Upper lobe of left lung (tissue), 6 donors: ENCODE measurements at regions not wholly inside any gene's neighbourhood (a gene's known extent, or its start where the extent isn't known, plus 50 kb on each side); places are given as distances from the start of the nearest gene placed in this dataset.

ENCODE experiments used
- ATAC-seq, 2 donors: fragments of 200-7000 bp; cut with Tn5 transposase; one replicate each; pipeline ENCODE4 v1.9.1; 2022; ENCODE audit warnings: mild to moderate bottlenecking in 2 of 2, moderate library complexity in 2 of 2; ENCODE audit not compliant: low FRiP score in 2 of 2
- DNase-seq, 2 donors: peaks; one replicate each; pipeline ENCODE4 v3.0.0-alpha.2; 2019 to 2020
- H3K27ac ChIP-seq, 4 donors: fragments of 200-600 bp; sonication (generic); one replicate each; pipeline ENCODE4 v1.5.1; 2016 to 2019
- H3K27me3 ChIP-seq, 4 donors: fragments of 200-600 bp; sonication (generic); one replicate each; pipeline ENCODE4 v1.5.1; 2017 to 2019
- H3K36me3 ChIP-seq, 4 donors: fragments of 200-600 bp; sonication (generic); one replicate each; pipeline ENCODE4 v1.5.1; 2016 to 2019
- H3K4me1 ChIP-seq, 4 donors: fragments of 200-600 bp; sonication (generic); one replicate each; pipeline ENCODE4 v1.5.1; 2018 to 2019
- H3K4me3 ChIP-seq, 4 donors: fragments of 200-600 bp; sonication (generic); one replicate each; pipeline ENCODE4 v1.5.1; 2017 to 2019; ENCODE audit warnings: mild to moderate bottlenecking in 2 of 4, moderate library complexity in 1 of 4
- H3K9me3 ChIP-seq, 4 donors: fragments of 200-600 bp; sonication (generic); one replicate each; pipeline ENCODE4 v1.5.1; 2018 to 2019
- CTCF ChIP-seq, 6 experiments: fragments of 450-650 bp in 4 of 6; fragments of 200-600 bp in 2 of 6; sonication (generic) in 2 of 6; IDR thresholded peaks; one replicate each; pipeline ENCODE4 v1.5.1; 2016 to 2019; ENCODE audit warnings: antibody characterized with exemption in 6 of 6
- EP300 ChIP-seq, 4 donors: sonication (generic); formaldehyde crosslinking; IDR thresholded peaks; one replicate each; pipeline ENCODE4 v1.5.1; 2017; ENCODE audit warnings: antibody characterized with exemption in 4 of 4, control low read depth in 2 of 4
- POLR2A ChIP-seq, 4 donors: fragments of 450-650 bp; IDR thresholded peaks; one replicate each; pipeline ENCODE4 v1.5.1; 2016 to 2017; ENCODE audit warnings: antibody characterized with exemption in 4 of 4, mild to moderate bottlenecking in 2 of 4
- POLR2AphosphoS5 ChIP-seq, 2 donors: sonication (generic); formaldehyde crosslinking; IDR thresholded peaks; one replicate each; pipeline ENCODE4 v1.5.1; 2017; ENCODE audit warnings: antibody characterized with exemption in 2 of 2
- WGBS, 2 donors: methylation state at CpG; one replicate each; pipeline ENCODE4 v1.1.5; 2017 to 2018; 5-methylcytosine and 5-hydroxymethylcytosine counted together
- donor health status: DM: no; HTN: no; CAD: no; lungs with moderate emphysema.
- donor health status: DM: no; HTN: yes; CAD: no; lungs with severe emphysema.

GRCh38 chr13:22028831-22029230, 358.0 kb downstream of the FGF9 start:
- H3K36me3 ChIP-seq: no peaks in the 10 kb centered on the region
- no peak overlapping the region for H3K4me3 ChIP-seq
- TF ChIP-seq CTCF (IDR thresholded peaks at IDR 0.05) (no peak), POLR2A (IDR thresholded peaks at IDR 0.05) (no peak), POLR2AphosphoS5 (IDR thresholded peaks at IDR 0.05) (no peak), EP300 (IDR thresholded peaks at IDR 0.05) (no peak)
- H3K27me3 ChIP-seq: no peaks in the 10 kb centered on the region
- no peak for DNase-seq
- no peaks in the 10 kb centered on the region for H3K9me3 ChIP-seq
- 80 to 83% methylated on average over 7 of the region's 7 CpGs for WGBS, 2 donors
- no peak for ATAC-seq
- no peaks in the 10 kb centered on the region for H3K4me1 ChIP-seq
- no peak overlapping the region for H3K27ac ChIP-seq

- Histone ChIP-seq H3K9me3 (no peaks in the 10 kb centered on the region), H3K27me3 (no peaks in the 10 kb centered on the region), H3K4me1 (no peaks in the 10 kb centered on the region), H3K4me3 (no peak overlapping the region), H3K27ac (no peak overlapping the region), H3K36me3 (no peaks in the 10 kb centered on the region)
- 88 to 97% methylated on average over 6 of the region's 6 CpGs for WGBS, 2 donors
- TF ChIP-seq POLR2A (IDR thresholded peaks at IDR 0.05) (no peak), CTCF (IDR thresholded peaks at IDR 0.05) (no peak), EP300 (IDR thresholded peaks at IDR 0.05) (no peak), POLR2AphosphoS5 (IDR thresholded peaks at IDR 0.05) (no peak)
- ATAC-seq (no peak), DNase-seq (no peak)
These were observed 359.4 kb downstream of the FGF9 start for GRCh38 chr13:22030321-22030720.

GRCh38 chr13:22031702-22032286, 360.9 kb downstream of the FGF9 start:
- WGBS, 2 donors: 67 to 72% methylated on average over 5 of the region's 5 CpGs
- Histone ChIP-seq H3K27ac (no peak overlapping the region), H3K36me3 (no peaks in the 10 kb centered on the region), H3K4me3 (no peak overlapping the region), H3K27me3 (no peaks in the 10 kb centered on the region), H3K9me3 (no peaks in the 10 kb centered on the region), H3K4me1 (no peaks in the 10 kb centered on the region)
- no peak for ATAC-seq
- TF ChIP-seq CTCF (IDR thresholded peaks at IDR 0.05): no peak
- TF ChIP-seq POLR2AphosphoS5 (IDR thresholded peaks at IDR 0.05): no peak
- TF ChIP-seq POLR2A (IDR thresholded peaks at IDR 0.05): no peak
- no peak for TF ChIP-seq EP300 (IDR thresholded peaks at IDR 0.05)
- no peak for DNase-seq

GRCh38 chr13:22032905-22033304, 362.0 kb downstream of the FGF9 start:
- H3K9me3 ChIP-seq: no peaks in the 10 kb centered on the region
- DNase-seq: no peak
- no peak overlapping the region for H3K4me3 ChIP-seq
- TF ChIP-seq CTCF (IDR thresholded peaks at IDR 0.05): no peak
- no peak for TF ChIP-seq EP300 (IDR thresholded peaks at IDR 0.05)
- no peak for TF ChIP-seq POLR2A (IDR thresholded peaks at IDR 0.05)
- no peak for TF ChIP-seq POLR2AphosphoS5 (IDR thresholded peaks at IDR 0.05)
- H3K36me3 ChIP-seq: no peaks in the 10 kb centered on the region
- ATAC-seq: no peak
- no peaks in the 10 kb centered on the region for H3K27me3 ChIP-seq
- WGBS, 2 donors: 85 to 86% methylated on average over 6 of the region's 6 CpGs
- no peaks in the 10 kb centered on the region for H3K4me1 ChIP-seq
- no peak overlapping the region for H3K27ac ChIP-seq

GRCh38 chr13:22039961-22040360, 369.1 kb downstream of the FGF9 start:
- Histone ChIP-seq H3K27me3 (no peaks in the 10 kb centered on the region), H3K4me3 (no peak overlapping the region), H3K36me3 (no peaks in the 10 kb centered on the region), H3K9me3 (peaks cover 0 to 3% (median 0%) of the 10 kb centered on the region in 4 donors), H3K27ac (no peak overlapping the region), H3K4me1 (no peaks in the 10 kb centered on the region)
- no peak for DNase-seq
- no peak for TF ChIP-seq POLR2AphosphoS5 (IDR thresholded peaks at IDR 0.05)
- no peak for TF ChIP-seq EP300 (IDR thresholded peaks at IDR 0.05)
- TF ChIP-seq POLR2A (IDR thresholded peaks at IDR 0.05): no peak
- TF ChIP-seq CTCF (IDR thresholded peaks at IDR 0.05): no peak
- no peak for ATAC-seq
